ENCODE measurements at regions not wholly inside any gene's neighbourhood (a gene's known extent, or its start where the extent isn't known, plus 50 kb on each side); places are given as distances from the start of the nearest gene placed in this dataset.

GRCh38 chr9:88037285-88037845, 63.0 kb upstream of the CDK20 start:
- no peak overlapping the region for H3K4me3 ChIP-seq (ENCODE audit: low read depth, low read length)

GRCh38 chr9:88034964-88035363, 60.6 kb upstream of the CDK20 start:
- H3K4me3 ChIP-seq (ENCODE audit: low read depth, low read length), result no peak overlapping the region

GRCh38 chr9:88033359-88033702, 59.0 kb upstream of the CDK20 start:
- no peak overlapping the region for H3K4me3 ChIP-seq (ENCODE audit: low read depth, low read length)

- no peak overlapping the region for H3K4me3 ChIP-seq (ENCODE audit: low read depth, low read length)
Observed at GRCh38 chr9:88028338-88028737, 54.0 kb upstream of the CDK20 start.

GRCh38 chr9:88026118-88026479, 51.8 kb upstream of the CDK20 start:
- H3K4me3 ChIP-seq (ENCODE audit: low read depth, low read length), result no peak overlapping the region

- no peak overlapping the region for H3K4me3 ChIP-seq (ENCODE audit: low read depth, low read length)
Observed at GRCh38 chr9:88025411-88026117, 51.2 kb upstream of the CDK20 start.

GRCh38 chr9:88024896-88025295, 50.6 kb upstream of the CDK20 start:
- H3K4me3 ChIP-seq (ENCODE audit: low read depth, low read length), result no peak overlapping the region
